Spleen (tissue), 11 donors: ENCODE measurements at regions not wholly inside any gene's neighbourhood (a gene's known extent, or its start where the extent isn't known, plus 50 kb on each side); places are given as distances from the start of the nearest gene placed in this dataset.

ENCODE experiments used
- DNase-seq: peaks from one replicate; pipeline ENCODE4 v3.0.0-alpha.2; 2020
- H3K27ac ChIP-seq, 8 donors: fragments of 200-600 bp; sonication (generic) in 7 of 8; 1 replicate in 4 of 8; 2 replicates in 4 of 8; pipeline versions ENCODE4 v1.5.0 to v1.8.0; 2016 to 2021; ENCODE audit warnings: inconsistent platforms in 4 of 8, mild to moderate bottlenecking in 4 of 8, moderate library complexity in 1 of 8
- H3K27me3 ChIP-seq, 7 donors: fragments of 200-600 bp; sonication (generic) in 6 of 7; replicated peaks in 1 of 7; 1 replicate in 4 of 7; 2 replicates in 3 of 7; pipeline versions ENCODE4 v1.5.0 to v1.8.0; 2016 to 2021; ENCODE audit warnings: inconsistent platforms in 3 of 7, mild to moderate bottlenecking in 1 of 7
- H3K36me3 ChIP-seq, 6 donors: fragments of 200-600 bp; sonication (generic) in 5 of 6; 1 replicate in 4 of 6; 2 replicates in 2 of 6; pipeline versions ENCODE4 v1.5.0 to v1.8.0; 2016 to 2021; ENCODE audit warnings: inconsistent platforms in 2 of 6
- H3K4me1 ChIP-seq, 6 donors: fragments of 200-600 bp; sonication (generic) in 5 of 6; 1 replicate in 3 of 6; 2 replicates in 3 of 6; pipeline versions ENCODE4 v1.5.0 to v1.8.0; 2016 to 2021; ENCODE audit warnings: inconsistent platforms in 3 of 6
- H3K4me3 ChIP-seq, 8 donors: fragments of 200-600 bp; sonication (generic) in 7 of 8; 1 replicate in 4 of 8; 2 replicates in 4 of 8; pipeline versions ENCODE4 v1.5.0 to v1.8.0; 2016 to 2021; ENCODE audit warnings: inconsistent platforms in 4 of 8, mild to moderate bottlenecking in 4 of 8, moderate library complexity in 2 of 8
- H3K9me3 ChIP-seq, 8 donors: fragments of 200-600 bp; sonication (generic) in 7 of 8; 1 replicate in 4 of 8; 2 replicates in 4 of 8; pipeline versions ENCODE4 v1.5.0 to v1.8.0; 2016 to 2021; ENCODE audit warnings: inconsistent platforms in 4 of 8
- POLR2A ChIP-seq, 3 donors: fragments of 450-650 bp; IDR thresholded peaks; one replicate each; pipeline ENCODE4 v1.5.1; 2017; ENCODE audit warnings: antibody characterized with exemption in 3 of 3, mild to moderate bottlenecking in 1 of 3
- POLR2AphosphoS5 ChIP-seq, 3 donors: sonication (generic); formaldehyde crosslinking; IDR thresholded peaks; one replicate each; pipeline ENCODE4 v1.5.1; 2017; ENCODE audit warnings: antibody characterized with exemption in 3 of 3
- WGBS, 5 donors: extraction: QIAGEN DNeasy Blood & Tissue Kit in 3 of 5; methylation state at CpG; one replicate each; pipeline versions ENCODE4 v1.1.5 to v1.1.7; 2013 to 2018; 5-methylcytosine and 5-hydroxymethylcytosine counted together
- intact Hi-C: fragments of 100-400 bp; cut with DNase I; formaldehyde crosslinking; loops from one replicate; pipeline ENCODE4 v1.15.0; 2023; ENCODE audit warnings: low total_unique reads
- TF ChIP-seq, protein P1 (sequence below), 11 experiments: fragments of 200-600 bp in 7 of 11; fragments of 450-650 bp in 4 of 11; sonication (generic) in 4 of 11; IDR thresholded peaks in 8 of 11; conservative IDR thresholded peaks in 3 of 11; 1 replicate in 7 of 11; 2 replicates in 4 of 11; pipeline versions ENCODE4 v1.4.0 to v1.8.0; 2016 to 2021; ENCODE audit warnings: antibody characterized with exemption in 11 of 11, inconsistent platforms in 4 of 11, mild to moderate bottlenecking in 1 of 11
- donor health status: healthy with polysubstance abuse.
- donor health status: DM: no; HTN: no; CAD: no; lungs with moderate emphysema.
- donor health status: DM: no; HTN: no; CAD: no.
- donor health status: Bipolar disorder and iron deficiency.
- donor health status: healthy.
- donor health status: DM: no; HTN: no; CAD: no.
- donor health status: DM: yes; HTN: yes; CAD: no.

DNA sequence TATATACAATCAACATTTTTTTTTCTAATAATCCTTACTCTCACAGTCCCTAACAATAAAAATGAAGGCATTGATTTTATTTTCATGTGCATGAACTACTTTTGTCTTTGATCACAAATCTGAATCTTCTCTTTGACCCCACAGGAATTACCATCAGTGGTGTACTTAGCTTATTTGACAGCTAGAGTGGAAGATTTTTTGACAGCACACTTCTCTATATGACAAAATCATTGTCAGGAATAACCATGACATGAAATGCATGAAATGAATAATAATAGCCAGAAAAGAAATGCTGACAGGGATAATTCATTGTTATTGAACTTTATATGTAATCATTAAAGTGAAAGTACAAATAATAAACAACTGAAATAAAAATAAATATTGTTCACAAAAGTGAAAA is 604.2 kb downstream of the EPHA5 start:
- no peak overlapping the region for H3K4me3 ChIP-seq
- H3K4me1 ChIP-seq, result no peaks in the 10 kb centered on the region
- H3K27ac ChIP-seq, result no peak overlapping the region
- H3K27me3 ChIP-seq, result no peaks in the 10 kb centered on the region
- no peaks in the 10 kb centered on the region for H3K36me3 ChIP-seq
- TF ChIP-seq POLR2AphosphoS5 (IDR thresholded peaks at IDR 0.05) (no peak), POLR2A (IDR thresholded peaks at IDR 0.05) (no peak)
- TF ChIP-seq, protein P1, sequence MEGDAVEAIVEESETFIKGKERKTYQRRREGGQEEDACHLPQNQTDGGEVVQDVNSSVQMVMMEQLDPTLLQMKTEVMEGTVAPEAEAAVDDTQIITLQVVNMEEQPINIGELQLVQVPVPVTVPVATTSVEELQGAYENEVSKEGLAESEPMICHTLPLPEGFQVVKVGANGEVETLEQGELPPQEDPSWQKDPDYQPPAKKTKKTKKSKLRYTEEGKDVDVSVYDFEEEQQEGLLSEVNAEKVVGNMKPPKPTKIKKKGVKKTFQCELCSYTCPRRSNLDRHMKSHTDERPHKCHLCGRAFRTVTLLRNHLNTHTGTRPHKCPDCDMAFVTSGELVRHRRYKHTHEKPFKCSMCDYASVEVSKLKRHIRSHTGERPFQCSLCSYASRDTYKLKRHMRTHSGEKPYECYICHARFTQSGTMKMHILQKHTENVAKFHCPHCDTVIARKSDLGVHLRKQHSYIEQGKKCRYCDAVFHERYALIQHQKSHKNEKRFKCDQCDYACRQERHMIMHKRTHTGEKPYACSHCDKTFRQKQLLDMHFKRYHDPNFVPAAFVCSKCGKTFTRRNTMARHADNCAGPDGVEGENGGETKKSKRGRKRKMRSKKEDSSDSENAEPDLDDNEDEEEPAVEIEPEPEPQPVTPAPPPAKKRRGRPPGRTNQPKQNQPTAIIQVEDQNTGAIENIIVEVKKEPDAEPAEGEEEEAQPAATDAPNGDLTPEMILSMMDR (IDR thresholded peaks at IDR 0.05 in 8 of 11, conservative IDR thresholded peaks at IDR 0.05 in 3 of 11), result no peak
- H3K9me3 ChIP-seq, result peaks cover 0 to 5% (median 0%) of the 10 kb centered on the region in 8 donors
- no peak for DNase-seq
- intact Hi-C loops, result no loop called here

DNA sequence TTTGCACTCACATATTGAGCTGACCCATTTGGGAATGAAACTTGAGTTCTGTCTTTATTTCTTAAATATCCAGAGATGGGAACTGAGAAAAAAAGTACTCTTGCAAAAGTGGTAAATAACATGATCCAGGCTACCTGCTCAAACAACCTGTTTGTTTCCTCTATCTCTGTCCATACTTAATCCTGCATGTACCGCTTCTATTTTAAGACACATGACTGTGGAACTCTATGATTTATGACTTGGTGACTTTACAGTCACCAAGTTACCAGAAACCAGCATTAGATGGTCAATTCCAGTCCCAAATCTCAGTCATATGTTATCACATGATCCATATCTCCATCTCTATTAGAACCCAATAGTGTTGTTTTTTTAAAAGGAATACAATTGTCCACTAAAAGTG is 606.7 kb downstream of the EPHA5 start:
- DNase-seq, result no peak
- intact Hi-C loops, result no loop called here
- Histone ChIP-seq H3K4me3 (no peak overlapping the region), H3K27ac (no peak overlapping the region), H3K9me3 (peaks cover 0 to 5% (median 0%) of the 10 kb centered on the region in 8 donors), H3K4me1 (no peaks in the 10 kb centered on the region), H3K36me3 (no peaks in the 10 kb centered on the region), H3K27me3 (no peaks in the 10 kb centered on the region)
- WGBS, 5 donors, result 81 to 97% (median 90%) methylated on average over 1 of the region's 1 CpG
- TF ChIP-seq, protein P1 (IDR thresholded peaks at IDR 0.05 in 8 of 11, conservative IDR thresholded peaks at IDR 0.05 in 3 of 11), result no peak
- TF ChIP-seq POLR2AphosphoS5 (IDR thresholded peaks at IDR 0.05) (no peak), POLR2A (IDR thresholded peaks at IDR 0.05) (no peak)

DNA sequence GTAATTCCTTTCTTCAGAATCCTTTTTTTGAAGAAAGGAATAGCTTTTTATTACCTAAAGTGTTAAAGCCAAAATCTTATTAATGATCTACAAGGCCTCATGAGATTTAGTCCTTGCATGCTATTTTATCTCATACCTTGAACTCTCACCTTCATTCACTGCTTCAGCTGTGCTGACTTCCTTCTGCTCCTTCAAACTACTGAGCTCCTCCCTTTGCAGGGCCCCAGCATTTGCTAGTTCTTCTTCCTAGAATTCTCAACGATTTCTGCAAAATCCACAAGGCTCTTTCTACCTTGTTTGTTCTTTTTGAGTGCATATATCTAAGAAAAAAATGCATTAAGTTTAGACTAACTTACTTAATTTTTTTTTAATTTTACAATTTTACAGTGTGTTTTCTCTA is 619.5 kb downstream of the EPHA5 start:
- H3K4me1 ChIP-seq, result no peaks in the 10 kb centered on the region
- H3K9me3 ChIP-seq, result no peaks in the 10 kb centered on the region
- WGBS, 5 donors, result 0 to 7% (median 2%) methylated on average over 1 of the region's 1 CpG
- TF ChIP-seq, protein P1 (IDR thresholded peaks at IDR 0.05 in 8 of 11, conservative IDR thresholded peaks at IDR 0.05 in 3 of 11), result no peak
- TF ChIP-seq POLR2AphosphoS5 (IDR thresholded peaks at IDR 0.05) (no peak), POLR2A (IDR thresholded peaks at IDR 0.05) (no peak)
- DNase-seq, result no peak
- intact Hi-C loops, result no loop called here
- no peak overlapping the region for H3K4me3 ChIP-seq
- no peak overlapping the region for H3K27ac ChIP-seq
- H3K27me3 ChIP-seq, result no peaks in the 10 kb centered on the region
- H3K36me3 ChIP-seq, result no peaks in the 10 kb centered on the region

DNA sequence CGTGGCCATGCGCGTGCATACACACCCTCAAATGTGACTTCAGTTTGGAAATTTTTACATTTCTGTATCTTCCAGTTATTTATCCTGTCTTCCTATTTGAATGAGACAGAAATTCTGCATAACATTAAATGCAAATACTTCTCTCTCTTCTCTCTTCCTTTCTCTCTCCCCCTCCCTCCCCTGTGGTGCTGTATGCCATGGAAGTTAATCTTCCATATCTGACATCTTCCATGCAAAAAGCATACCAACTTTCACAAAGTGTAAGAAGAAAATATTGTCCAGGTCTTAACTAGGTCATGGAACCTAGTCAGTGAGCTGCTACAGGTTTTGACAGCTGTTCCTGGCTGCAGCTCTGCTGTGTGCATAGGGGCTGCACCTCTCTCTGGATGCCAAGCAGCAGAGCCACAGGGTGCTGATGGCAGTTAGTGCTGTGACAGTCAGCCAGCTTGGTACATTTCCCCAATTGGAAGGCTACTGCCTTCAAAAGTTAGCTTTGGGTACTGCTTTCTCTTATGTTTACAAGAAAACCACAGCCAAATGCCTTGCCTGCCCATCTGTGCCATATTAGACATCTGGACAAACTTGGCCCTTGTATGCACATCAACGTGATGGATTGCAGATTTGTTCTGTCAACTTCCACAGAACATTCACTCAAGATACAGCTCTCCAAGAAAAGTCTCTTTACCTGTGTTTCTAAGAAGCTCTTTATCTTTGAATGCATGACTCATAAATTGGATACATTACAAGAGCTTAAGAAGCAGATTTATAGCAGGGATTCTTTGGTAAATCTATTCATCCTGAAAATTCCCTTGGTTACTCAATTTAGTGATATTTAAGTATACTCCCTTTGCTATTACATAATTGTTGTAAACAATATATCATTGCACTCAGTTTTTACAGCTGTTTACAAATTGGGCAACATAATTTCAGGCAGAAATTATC is 623.8 kb downstream of the EPHA5 start:
- 79 to 89% (median 86%) methylated on average over 4 of the region's 4 CpGs for WGBS, 5 donors
- no peak for TF ChIP-seq POLR2AphosphoS5 (IDR thresholded peaks at IDR 0.05)

More for the DNA sequence above, 623.8 kb downstream of the EPHA5 start:
- H3K4me1 ChIP-seq, result no peaks in the 10 kb centered on the region
- H3K27ac ChIP-seq, result no peak overlapping the region
- intact Hi-C loops, result no loop called here
- H3K27me3 ChIP-seq, result no peaks in the 10 kb centered on the region
- H3K4me3 ChIP-seq, result no peak overlapping the region
- no peaks in the 10 kb centered on the region for H3K36me3 ChIP-seq
- DNase-seq, result no peak
- H3K9me3 ChIP-seq, result no peaks in the 10 kb centered on the region
